HG03342 (cell line): ENCODE measurements at regions not wholly inside any gene's neighbourhood (a gene's known extent, or its start where the extent isn't known, plus 50 kb on each side); places are given as distances from the start of the nearest gene placed in this dataset.
"Not testable (repeated sequence)": the region's sequence is repeated elsewhere in the genome, so short reads cannot be mapped to it uniquely, and the experiment has no call there.

Source experiments
- ATAC-seq: cut with Tn5 transposase; IDR thresholded peaks from one replicate; pipeline ENCODE4 v1.9.1; 2021; ENCODE audit warnings: mild to moderate bottlenecking, moderate library complexity; ENCODE audit not compliant: unreplicated experiment

DNA sequence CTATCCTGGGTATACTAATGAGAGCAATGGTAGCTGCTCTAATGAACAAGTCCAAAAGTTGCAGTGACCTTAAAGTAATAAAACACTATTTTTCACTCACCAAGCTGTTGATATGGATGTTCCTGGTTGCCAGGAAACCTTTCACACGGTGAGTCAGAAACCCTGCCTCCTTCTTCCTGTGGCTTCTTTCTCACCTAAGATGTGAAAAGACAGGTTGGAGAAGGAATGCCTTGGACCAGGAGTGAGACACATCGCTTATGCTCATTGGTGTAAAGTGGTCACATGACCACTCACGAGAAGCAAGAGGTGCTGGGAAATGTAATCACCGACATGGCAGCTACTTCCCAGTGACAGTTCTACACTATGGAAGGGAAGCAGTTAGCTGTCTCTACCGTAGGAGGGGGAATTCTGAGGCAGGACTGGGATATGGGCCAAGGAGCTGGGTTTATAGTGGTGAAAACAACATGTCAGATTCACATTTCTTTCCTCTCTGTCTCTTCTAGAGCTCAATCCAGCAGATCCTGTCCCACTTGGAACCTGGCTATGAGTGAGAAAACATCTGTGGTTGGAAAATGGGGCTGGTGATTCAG is 320.4 kb upstream of the KLF4 start:
- ATAC-seq: no peak

DNA sequence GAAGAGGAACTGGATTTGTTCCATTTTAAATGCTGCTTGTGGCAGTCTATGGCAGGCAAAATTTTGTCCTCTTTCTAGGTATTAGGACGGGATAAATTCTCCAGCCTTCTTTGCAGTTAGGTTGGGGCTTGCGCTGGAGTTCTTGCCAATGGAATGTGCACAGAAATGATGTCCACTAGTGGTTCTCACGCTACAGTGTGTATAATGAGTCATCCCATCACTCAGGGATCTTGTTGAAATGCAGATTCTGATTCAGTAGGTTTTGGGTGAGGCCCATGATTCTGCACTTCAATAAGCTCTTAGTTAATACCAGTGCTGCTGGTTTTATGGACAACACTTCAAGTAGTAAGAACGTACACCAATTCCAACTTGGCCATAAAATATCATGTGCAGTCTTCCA is 317.6 kb upstream of the KLF4 start:
- ATAC-seq: no peak

DNA sequence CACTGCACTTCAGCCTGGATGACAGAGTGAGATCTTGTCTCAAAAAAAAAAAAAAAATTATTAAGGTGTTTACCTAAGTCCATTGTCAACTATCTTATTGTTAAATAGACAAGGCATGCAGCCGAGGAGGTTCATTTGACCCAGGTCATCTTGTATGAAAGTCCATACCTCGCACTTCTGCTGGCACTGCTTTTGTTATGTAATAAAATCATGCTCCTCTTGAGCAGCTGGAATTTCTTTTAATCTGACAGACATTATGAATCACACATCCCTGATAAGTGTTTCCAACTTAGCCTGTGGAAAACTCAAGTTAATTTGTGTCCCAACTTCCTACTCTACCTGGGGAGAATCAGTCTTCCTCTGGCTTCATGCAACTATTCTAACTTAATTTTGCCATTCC is 315.6 kb upstream of the KLF4 start:
- no peak for ATAC-seq

DNA sequence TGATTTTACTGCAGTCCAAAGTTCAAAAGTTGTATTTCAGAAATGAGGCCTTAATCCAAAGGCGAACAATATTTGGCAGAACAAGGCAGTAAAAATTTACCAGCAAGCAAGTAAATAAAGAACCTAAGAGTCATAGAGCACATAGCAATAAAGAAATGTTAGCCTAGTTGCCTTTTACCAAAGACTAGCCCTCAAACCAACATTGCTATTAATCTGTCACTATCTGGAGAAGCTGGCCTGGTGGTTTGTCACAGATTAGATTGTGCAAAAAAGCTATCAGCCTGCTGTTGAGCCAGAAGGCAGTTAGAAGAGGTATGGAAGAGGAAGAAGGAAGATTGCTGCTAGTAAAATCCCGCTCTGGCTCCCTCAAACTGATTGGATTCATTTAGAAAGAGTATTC is 304.7 kb upstream of the KLF4 start:
- ATAC-seq: no peak

DNA sequence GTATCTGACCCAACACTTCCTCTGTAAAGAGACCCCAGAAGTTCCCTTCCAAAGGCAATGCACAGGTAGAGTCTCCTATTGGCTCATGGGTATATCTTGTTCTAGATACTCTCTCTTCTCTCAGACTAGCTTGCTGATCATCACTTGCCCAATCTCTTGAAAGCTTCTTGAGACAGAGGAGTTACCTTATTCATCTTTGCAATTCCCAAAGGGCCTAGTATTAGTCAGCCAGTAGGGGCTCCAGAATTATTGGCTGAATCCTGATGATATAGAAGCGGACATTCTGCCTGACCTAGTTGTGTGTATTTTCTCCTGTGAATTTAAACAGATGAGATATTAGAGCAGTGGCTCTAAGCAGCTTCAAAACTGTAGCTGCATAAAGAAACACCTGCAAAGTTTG is 304.0 kb upstream of the KLF4 start:
- ATAC-seq: no peak

DNA sequence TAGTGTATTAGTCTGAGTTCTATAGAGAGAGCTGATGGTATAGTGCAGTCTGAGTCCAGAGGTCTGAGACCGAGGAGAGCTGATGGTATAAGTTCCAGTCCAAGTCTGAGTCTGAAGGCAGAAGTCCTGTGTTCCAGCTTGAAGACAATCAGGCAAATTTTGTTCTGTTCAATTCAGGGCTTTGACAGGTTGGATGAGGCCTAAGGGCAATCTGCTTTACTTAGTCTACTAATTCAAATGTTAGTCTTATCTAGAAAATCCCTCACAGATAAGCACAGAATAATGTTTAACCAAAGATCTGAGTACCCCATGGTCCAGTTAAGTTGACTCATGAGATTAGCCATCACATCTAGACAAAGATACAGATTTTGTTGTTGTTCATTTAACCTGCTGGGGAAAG is 303.0 kb upstream of the KLF4 start:
- ATAC-seq: no peak

DNA sequence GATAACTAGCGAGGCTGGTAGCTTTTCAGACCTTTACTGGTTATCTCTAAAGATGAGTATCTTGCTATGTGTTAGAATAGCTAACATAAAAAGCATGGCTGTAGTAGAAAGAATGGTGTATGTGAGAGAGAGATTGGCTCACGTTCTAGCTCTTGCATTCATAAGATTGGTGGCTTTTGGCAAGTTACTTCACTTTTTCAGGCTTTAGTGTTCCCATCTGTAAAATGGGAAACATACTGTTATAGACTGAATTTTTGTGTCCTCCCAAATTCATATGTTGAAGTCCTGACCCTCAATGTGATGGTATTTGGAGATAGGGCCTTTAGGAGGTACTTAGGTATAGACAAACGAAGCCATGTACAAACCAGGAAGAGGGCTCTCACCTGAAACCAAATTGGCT is 302.4 kb upstream of the KLF4 start:
- no peak for ATAC-seq

DNA sequence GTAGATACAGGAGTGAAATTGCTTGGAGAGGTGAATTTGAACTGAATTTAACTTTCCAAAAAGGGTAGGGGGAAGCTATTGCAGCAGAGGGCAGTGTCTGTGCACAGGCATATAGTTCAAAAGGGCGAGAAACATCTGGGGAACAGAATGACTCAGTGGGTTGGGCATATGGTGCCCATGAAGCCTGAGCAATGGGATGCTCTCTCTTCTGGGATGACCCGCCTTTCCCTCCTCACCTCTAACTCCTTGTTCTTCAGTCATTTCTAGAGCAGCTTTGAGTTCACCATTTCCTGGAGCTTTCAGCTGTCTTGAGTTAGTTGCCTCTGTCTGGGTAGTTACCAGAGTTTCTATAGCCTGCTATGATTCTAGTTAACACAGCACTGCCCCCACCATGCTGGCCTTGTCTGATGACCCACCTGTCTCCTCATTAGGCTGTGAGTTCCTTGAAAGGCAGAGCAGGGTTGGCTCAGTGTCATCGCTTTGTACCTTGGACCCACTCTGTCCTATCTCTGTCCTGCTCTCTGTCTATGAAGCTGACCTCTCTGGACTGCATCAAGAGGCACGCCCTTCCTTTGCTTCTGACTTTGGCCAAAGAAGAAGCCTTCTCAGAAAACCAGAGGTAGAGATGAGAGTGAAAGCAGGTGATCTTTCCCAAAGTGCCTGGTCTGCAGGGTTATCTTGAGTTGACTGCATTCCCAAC is 299.6 kb upstream of the KLF4 start:
- ATAC-seq: no peak

DNA sequence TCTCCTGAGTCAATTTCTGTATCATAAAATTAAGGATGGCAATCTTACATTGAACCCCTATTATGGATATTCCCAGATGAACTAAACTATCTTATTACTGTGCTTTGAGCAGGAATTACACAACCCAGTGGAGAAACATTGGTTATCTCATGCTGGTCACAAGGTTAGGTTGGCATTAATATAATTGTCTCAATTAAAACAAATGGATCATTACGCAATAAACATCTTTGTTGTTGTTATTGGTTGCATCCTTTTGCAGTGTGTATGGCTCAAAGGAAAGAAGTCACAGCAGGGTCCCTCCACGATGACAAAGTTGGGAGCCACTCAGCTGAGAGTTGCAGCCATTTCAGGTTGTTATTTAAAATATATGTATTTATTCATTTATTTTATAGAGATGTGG is 297.0 kb upstream of the KLF4 start:
- ATAC-seq: no peak

DNA sequence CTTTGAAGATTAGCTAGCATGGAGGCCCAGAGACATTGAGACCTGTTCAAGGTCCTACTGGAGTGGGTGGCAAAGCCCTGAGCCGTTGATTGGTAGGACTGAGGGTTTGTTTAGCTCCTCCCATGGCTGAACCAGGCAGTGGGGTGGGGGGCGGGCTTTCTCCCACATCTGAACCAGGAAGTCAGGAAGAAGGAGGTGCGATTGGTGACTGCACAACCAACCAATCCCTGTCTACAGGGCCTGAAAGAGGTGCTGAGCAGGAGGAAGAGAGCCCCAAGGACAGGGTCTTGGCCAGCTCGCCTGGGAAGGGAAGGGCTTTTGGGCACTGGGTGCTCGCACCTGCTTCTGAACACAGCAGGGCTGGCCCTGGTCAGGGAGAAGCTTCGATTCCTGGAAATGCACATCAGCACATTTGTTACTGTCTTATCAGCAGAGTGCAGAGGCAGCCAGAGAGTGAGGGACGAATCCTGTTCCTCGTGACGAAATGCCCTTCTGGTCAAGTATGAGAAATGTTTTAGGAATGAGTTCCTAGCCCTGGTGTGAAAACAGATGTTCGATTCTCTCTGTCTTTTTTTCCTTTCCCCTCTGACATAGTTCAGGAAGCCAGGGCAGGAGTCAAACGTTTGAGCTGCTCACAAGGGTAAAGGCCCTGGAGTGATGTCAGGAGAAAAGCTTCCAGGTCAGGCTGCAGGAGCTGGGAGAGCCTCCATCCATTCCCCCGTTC is 294.8 kb upstream of the KLF4 start:
- ATAC-seq: no peak

DNA sequence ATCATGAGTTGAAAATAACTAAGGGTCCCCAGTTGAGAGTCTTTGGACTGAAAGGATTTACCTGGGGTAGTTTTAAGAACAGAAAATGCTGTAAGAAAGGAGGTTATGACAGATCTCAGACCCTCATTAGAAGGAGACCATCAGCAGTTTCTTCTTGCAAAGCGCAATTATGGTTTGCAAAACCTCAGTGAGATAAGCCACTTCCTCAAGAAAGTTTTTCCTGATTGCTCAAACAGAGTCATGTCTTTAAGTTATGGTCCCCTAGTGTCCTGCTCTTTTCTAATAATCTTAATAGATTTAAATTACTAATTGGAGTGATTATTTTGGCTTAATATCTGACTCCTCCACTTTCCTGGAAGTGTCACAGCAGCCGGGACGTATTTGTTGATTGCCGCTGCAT is 293.2 kb upstream of the KLF4 start:
- ATAC-seq: no peak

DNA sequence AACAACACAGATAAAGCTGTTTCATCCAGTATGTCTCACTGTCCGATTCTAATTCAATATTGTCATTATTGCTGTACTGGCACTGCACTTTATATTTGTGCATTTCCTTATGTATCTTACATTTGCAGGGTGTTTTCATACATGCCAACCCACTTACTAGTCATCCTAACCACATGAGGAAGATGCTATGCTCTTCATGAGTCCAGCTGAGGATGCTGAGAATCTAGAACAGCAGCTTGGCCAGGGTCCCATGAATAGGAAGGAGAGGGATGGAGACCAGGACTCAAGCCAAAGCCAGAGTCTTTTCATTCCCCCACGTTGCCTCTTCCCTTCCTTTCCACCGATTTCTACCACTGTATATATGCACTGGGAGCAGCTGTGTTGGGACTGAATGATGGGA is 292.8 kb upstream of the KLF4 start:
- no peak for ATAC-seq

DNA sequence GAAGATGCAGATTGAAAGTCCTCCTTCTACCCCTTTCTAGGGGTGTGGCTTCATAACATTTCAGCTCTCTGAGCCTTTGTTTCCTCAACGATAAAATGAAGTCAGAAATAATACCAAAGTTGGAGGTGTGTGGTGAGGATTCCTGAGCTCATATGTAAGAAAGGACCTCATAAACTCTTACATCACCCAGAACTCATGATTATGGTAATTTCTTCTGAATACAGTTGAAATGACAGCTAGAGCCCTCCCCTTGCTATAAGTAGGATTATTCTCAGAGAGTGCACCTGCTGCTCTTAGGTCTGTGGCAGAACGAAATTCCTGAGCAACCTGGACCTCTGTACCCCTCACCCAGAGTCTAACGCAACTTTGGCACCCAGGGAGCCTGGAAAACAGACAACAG is 291.4 kb upstream of the KLF4 start:
- ATAC-seq: no peak

DNA sequence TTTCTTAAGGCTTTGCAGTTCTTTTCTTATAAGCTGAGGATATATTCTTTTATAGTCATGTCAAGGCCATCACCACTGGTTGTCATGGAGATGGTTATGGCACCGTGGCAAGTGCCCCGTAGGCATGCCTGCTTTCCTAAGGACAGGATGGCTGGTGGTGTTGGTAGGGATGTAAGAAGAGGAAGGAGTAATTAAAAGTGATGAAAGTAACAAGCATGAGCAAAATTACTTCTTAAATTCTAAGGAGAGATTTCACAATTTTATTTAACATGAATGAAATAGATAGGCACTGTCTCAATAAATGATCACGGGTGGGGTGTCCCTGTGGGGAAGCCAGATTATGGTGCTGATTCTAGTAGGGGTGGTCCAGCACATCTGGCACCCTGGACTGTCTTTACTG is 290.2 kb upstream of the KLF4 start:
- no peak for ATAC-seq

DNA sequence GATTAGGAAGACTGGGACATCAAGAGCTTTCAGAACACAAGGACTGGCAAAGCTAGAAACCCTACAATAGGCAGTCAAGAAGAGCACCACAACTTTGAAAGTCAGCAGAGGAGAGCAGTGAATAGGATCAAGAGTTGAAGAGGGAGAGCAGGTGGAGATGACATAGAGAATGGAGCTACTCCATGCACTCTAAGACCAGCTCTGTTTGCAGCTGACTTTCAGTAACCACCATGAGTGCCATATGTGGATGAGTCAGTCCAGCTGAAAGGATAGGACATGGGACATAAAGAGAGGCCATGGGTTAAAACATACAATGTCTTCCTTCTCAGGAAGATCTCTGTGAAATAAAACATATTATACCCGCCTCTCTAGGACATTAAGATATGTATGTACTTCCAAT is 289.1 kb upstream of the KLF4 start:
- ATAC-seq: no peak

DNA sequence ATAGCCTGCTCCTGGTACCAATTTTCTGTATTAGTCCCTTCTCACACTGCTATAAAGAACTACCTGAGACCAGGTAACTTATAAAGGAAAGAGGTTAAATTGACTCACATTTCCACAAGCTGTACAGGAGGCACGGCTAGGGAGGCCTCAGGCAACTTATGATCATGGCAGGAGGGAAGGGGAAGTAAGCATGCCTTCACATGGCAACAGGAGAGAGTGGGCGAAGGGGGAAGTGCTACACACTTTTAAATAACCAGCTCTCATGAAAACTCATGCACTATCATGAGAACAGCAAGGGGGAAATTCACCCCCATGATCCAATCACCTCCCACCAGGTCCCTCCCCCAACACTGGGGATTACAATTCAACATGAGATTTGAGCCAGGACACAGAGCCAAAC is 284.5 kb upstream of the KLF4 start:
- ATAC-seq: not testable (repeated sequence)

DNA sequence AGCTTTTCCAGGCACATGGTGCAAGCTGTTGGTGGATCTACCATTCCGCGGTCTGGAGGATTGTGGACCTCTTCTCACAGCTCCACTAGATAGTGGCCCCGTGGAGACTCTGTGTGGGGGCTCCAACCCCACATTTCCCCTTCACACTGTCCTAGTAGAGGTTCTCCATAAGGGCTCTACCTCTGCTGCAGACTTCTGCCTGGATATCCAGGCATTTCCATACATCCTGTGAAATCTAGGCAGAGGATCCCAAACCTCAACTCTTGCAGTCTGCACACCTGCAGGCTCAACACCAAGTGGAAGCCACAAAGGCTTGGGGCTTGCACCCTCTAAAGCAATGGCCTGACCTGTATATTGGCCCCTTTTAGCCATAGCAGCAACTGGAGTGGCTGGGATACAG is 283.4 kb upstream of the KLF4 start:
- ATAC-seq: no peak

DNA sequence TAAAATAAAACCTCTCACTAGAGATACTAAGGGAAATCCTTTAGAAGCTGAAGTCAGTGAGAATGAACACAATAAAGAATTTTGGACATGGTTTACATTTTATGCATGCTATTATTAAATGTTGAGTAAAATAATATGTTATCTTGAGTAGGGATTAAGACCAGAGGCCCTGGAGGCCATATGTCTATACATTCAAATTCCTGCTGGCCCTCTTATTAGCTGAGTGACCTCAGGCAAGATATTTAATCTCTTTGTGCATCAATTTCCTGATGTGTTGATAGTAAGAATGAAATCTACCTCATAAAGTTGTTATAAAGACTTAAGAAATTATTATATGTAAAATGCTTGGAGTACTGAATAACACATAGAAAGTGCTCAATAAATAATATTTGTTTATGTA is 281.1 kb upstream of the KLF4 start:
- no peak for ATAC-seq

DNA sequence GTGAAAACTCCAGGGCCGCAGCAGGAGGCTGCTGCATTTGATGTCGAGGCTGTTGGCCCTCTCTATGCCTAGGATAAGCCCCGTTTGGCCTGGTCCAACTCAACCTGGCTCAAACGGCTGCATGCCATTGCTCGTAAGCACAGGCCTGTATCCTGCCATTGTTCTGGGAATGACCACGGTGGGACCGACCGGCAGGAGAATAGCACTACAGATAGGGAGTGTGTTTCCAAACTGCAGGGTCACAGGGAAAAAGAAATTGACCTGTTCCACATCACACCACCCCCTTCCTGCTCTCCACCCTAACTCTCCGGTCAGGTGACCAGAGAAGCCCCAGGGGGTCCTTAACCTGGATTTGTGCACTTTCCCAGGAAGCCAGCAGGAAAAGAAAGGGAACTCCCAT is 278.7 kb upstream of the KLF4 start:
- ATAC-seq: no peak

DNA sequence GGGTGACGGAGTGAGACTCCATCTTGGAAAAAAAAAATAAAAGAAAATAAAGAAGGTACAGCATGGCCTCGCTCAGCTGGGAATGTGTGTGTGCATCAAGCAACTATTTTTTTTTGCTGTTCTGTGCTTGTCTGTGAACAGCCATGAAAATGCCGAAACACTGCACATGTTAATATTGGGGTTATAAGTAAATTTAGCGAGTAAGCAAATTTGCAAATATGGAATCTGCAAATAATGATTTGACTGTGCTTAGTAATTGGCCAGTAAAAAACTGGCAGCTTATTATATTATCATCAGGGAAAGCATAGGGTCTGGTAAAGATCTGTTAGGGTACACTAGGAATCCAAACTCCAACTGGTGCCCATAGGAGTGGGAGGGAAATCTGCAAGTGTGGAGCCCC is 278.1 kb upstream of the KLF4 start:
- ATAC-seq: no peak

DNA sequence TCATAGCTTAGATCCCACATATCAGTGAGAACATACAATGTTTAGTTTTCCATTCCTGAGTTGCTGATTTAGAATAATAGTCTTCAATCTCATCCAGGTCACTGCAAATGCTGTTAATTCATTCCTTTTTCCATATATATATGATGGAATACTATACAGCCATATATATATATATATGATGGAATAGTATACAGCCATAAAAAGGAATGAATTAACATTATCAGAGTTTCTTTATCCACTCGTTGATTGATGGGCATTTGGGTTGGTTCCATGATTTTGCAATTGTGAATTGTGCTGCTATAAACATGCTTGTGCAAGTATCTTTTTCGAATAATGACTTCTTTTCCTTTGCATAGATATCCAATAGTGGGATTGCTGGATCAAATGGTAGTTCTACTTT is 273.9 kb upstream of the KLF4 start:
- ATAC-seq: not testable (repeated sequence)

DNA sequence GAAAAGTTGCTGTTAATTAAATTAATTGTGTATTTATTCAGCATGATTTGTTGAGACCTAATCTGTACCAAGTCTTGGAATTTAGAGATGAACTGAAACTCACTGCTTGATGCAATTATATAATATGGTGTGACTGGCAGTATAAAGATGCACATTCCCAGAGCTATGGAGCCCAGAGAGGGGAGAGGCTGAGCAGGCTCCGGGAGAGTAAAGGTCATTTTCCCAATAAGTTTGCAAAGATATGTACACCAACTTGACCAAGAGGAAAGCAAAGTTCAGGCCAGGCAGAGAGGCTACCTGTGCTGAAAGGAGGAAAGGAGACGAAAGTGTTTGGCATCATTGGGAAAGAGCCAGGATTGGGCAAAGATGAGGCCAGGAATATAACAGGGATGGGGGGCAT is 271.7 kb upstream of the KLF4 start:
- no peak for ATAC-seq
